ENCODE measurements at regions not wholly inside any gene's neighbourhood (a gene's known extent, or its start where the extent isn't known, plus 50 kb on each side); places are given as distances from the start of the nearest gene placed in this dataset.

GRCh38 chr2:8431446-8432125, 250.3 kb upstream of the ID2 start:
- Histone ChIP-seq H3K27me3 (ENCODE audit: control insufficient read depth, insufficient read depth, low read length) (no peaks in the 10 kb centered on the region), H3K4me1 (ENCODE audit: control insufficient read depth, insufficient read depth, low read length) (no peaks in the 10 kb centered on the region), H3K27ac (ENCODE audit: low read length) (no peak overlapping the region), H3K4me3 (ENCODE audit: low read length) (no peak overlapping the region), H3K9me3 (replicated peaks; ENCODE audit: control insufficient read depth, low read depth, low read length) (no peaks in the 10 kb centered on the region), H3K36me3 (ENCODE audit: control insufficient read depth, insufficient read depth, low read length) (no peaks in the 10 kb centered on the region)
- 31% methylated on average over 1 of the region's 3 CpGs for WGBS (ENCODE audit: insufficient coverage)
- DNase-seq, result no peak

DNA sequence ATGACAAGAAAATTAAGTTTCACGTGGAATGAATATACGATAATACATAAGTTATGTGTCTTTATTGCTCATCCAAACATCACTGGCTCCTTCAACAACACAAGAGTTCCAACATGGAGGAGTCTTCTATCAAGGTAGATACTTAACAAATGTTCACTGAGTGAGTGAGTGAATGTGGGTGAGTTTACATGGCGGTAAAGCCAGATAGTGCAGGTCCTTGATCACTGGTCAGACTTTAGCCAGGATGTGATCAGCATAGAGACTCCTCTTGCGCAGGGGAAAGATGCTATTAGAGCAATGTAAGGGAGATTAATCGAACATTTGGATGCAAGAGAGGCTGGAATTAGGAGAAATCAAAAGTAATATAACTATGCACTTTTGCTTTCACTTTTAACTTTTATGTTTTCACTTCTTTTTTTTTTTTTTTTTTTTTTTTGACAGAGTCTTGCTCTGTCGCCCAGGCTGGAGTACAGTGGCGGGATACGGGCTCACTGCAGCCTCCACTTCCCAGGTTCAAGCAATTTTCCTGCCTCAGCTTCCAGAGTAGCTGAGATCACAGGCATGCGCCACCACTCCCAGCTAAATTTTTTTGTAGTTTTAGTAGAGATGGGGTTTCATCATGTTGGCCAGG, 249.0 kb upstream of the ID2 start:
- peaks cover 5% of the 10 kb centered on the region for H3K4me1 ChIP-seq (ENCODE audit: control insufficient read depth, insufficient read depth, low read length)
- H3K27me3 ChIP-seq (ENCODE audit: control insufficient read depth, insufficient read depth, low read length), result no peaks in the 10 kb centered on the region
- WGBS (ENCODE audit: insufficient coverage), result 100% methylated on average over 1 of the region's 9 CpGs
- H3K36me3 ChIP-seq (ENCODE audit: control insufficient read depth, insufficient read depth, low read length), result no peaks in the 10 kb centered on the region
- no peak for DNase-seq
- no peak overlapping the region for H3K27ac ChIP-seq (ENCODE audit: low read length)
- no peak overlapping the region for H3K4me3 ChIP-seq (ENCODE audit: low read length)
- H3K9me3 ChIP-seq (replicated peaks; ENCODE audit: control insufficient read depth, low read depth, low read length), result no peaks in the 10 kb centered on the region

GRCh38 chr2:8433390-8433789, 248.5 kb upstream of the ID2 start:
- no peaks in the 10 kb centered on the region for H3K27me3 ChIP-seq (ENCODE audit: control insufficient read depth, insufficient read depth, low read length)
- no peak overlapping the region for H3K4me3 ChIP-seq (ENCODE audit: low read length)
- H3K9me3 ChIP-seq (replicated peaks; ENCODE audit: control insufficient read depth, low read depth, low read length), result no peaks in the 10 kb centered on the region
- no peak for DNase-seq
- H3K27ac ChIP-seq (ENCODE audit: low read length), result no peak overlapping the region
- H3K4me1 ChIP-seq (ENCODE audit: control insufficient read depth, insufficient read depth, low read length), result peaks cover 9% of the 10 kb centered on the region
- WGBS (ENCODE audit: insufficient coverage), result 75% methylated on average over 2 of the region's 3 CpGs
- no peaks in the 10 kb centered on the region for H3K36me3 ChIP-seq (ENCODE audit: control insufficient read depth, insufficient read depth, low read length)

DNA sequence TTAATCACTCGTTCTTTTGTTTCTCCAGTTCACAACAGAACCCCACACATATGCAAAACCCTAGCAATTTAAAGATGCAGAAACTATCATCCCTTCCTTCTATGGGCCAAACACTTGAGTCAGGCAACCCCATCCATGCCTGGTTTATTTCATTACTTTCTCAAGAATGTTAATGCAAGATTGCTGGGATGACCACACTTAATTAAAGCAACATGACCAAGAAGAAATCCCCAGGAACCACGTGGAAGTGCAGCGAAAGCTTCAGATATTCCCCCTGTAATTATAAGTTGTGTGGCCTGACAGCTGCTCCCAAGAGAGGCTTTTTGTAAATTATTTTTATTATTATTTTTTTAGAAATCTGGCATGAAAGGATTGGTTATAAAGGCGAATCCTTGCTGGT, 246.2 kb upstream of the ID2 start:
- H3K9me3 ChIP-seq (replicated peaks; ENCODE audit: control insufficient read depth, low read depth, low read length), result no peaks in the 10 kb centered on the region
- H3K27ac ChIP-seq (ENCODE audit: low read length), result no peak overlapping the region
- no peak for DNase-seq
- H3K36me3 ChIP-seq (ENCODE audit: control insufficient read depth, insufficient read depth, low read length), result no peaks in the 10 kb centered on the region
- H3K4me1 ChIP-seq (ENCODE audit: control insufficient read depth, insufficient read depth, low read length), result peaks cover 18% of the 10 kb centered on the region
- no peaks in the 10 kb centered on the region for H3K27me3 ChIP-seq (ENCODE audit: control insufficient read depth, insufficient read depth, low read length)
- no peak overlapping the region for H3K4me3 ChIP-seq (ENCODE audit: low read length)
- 71% methylated on average over 1 of the region's 4 CpGs for WGBS (ENCODE audit: insufficient coverage)

- H3K9me3 ChIP-seq (replicated peaks; ENCODE audit: control insufficient read depth, low read depth, low read length), result no peaks in the 10 kb centered on the region
- H3K4me1 ChIP-seq (ENCODE audit: control insufficient read depth, insufficient read depth, low read length), result peaks cover 18% of the 10 kb centered on the region
- no peaks in the 10 kb centered on the region for H3K36me3 ChIP-seq (ENCODE audit: control insufficient read depth, insufficient read depth, low read length)
- peak overlapping the region; percentile 22 for H3K27ac ChIP-seq (ENCODE audit: low read length)
- no peak overlapping the region for H3K4me3 ChIP-seq (ENCODE audit: low read length)
- DNase-seq, result no peak
- H3K27me3 ChIP-seq (ENCODE audit: control insufficient read depth, insufficient read depth, low read length), result no peaks in the 10 kb centered on the region
- WGBS (ENCODE audit: insufficient coverage), result 94% methylated on average over 3 of the region's 3 CpGs
Observed at GRCh38 chr2:8436585-8436984, 245.3 kb upstream of the ID2 start.

GRCh38 chr2:8437228-8437948, 244.5 kb upstream of the ID2 start:
- Histone ChIP-seq H3K27me3 (ENCODE audit: control insufficient read depth, insufficient read depth, low read length) (no peaks in the 10 kb centered on the region), H3K9me3 (replicated peaks; ENCODE audit: control insufficient read depth, low read depth, low read length) (no peaks in the 10 kb centered on the region), H3K4me1 (ENCODE audit: control insufficient read depth, insufficient read depth, low read length) (peaks cover 18% of the 10 kb centered on the region), H3K4me3 (ENCODE audit: low read length) (no peak overlapping the region), H3K36me3 (ENCODE audit: control insufficient read depth, insufficient read depth, low read length) (no peaks in the 10 kb centered on the region), H3K27ac (ENCODE audit: low read length) (peak overlapping the region; percentile 15)
- WGBS (ENCODE audit: insufficient coverage), result 77% methylated on average over 8 of the region's 9 CpGs
- DNase-seq, result peak; percentile 74

DNA sequence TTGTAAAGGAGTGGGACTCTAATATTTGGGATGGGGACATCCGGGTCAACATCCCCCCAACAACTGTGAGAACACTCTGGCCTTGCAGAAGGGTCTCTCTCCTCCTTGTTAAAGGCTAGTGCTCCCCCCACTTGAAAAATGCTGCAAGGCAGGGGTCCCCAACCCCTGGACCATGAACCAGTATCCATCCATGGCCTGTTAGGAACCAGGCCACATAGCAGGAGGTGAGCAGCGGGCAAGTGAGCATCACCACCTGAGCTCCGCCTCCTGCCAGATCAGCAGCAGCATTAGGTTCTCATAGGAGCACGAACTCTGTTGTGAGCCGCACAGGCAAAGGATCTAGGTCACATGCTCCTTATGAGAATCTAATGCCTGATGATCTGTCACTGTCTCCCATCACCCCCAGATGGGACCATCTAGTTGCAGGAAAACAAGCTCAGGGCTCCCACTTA, 243.9 kb upstream of the ID2 start:
- 94% methylated on average over 4 of the region's 5 CpGs for WGBS (ENCODE audit: insufficient coverage)

DNA sequence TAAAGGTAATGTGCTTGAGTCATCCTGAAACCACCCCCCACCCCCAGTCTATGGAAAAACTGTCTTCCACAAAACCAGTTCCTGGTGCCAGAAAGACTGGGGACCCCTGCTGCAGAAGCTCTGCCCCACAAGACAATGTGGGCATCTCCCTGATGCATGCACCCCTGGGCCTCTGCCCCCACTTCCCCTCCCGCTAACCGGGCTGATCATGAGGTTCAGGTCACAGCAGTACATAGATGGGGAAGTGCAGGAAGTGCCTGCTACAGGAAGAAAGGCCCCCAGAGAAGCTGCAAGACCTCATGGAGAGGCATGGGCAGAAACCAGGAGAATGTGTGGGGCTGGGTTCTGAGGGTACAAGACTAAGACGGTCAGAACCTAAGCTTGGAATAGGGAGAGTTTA, 243.4 kb upstream of the ID2 start:
- DNase-seq, result peak; percentile 35
- Histone ChIP-seq H3K27me3 (ENCODE audit: control insufficient read depth, insufficient read depth, low read length) (no peaks in the 10 kb centered on the region), H3K36me3 (ENCODE audit: control insufficient read depth, insufficient read depth, low read length) (no peaks in the 10 kb centered on the region), H3K4me3 (ENCODE audit: low read length) (no peak overlapping the region), H3K4me1 (ENCODE audit: control insufficient read depth, insufficient read depth, low read length) (peaks cover 18% of the 10 kb centered on the region), H3K27ac (ENCODE audit: low read length) (no peak overlapping the region), H3K9me3 (replicated peaks; ENCODE audit: control insufficient read depth, low read depth, low read length) (no peaks in the 10 kb centered on the region)
- 88% methylated on average over 2 of the region's 3 CpGs for whole genome bisulfite sequencing (ENCODE audit: insufficient coverage)

More for the DNA sequence above, 243.9 kb upstream of the ID2 start:
- Histone ChIP-seq H3K27ac (ENCODE audit: low read length) (peak overlapping the region; percentile 15), H3K27me3 (ENCODE audit: control insufficient read depth, insufficient read depth, low read length) (no peaks in the 10 kb centered on the region), H3K9me3 (replicated peaks; ENCODE audit: control insufficient read depth, low read depth, low read length) (no peaks in the 10 kb centered on the region), H3K36me3 (ENCODE audit: control insufficient read depth, insufficient read depth, low read length) (no peaks in the 10 kb centered on the region), H3K4me1 (ENCODE audit: control insufficient read depth, insufficient read depth, low read length) (peaks cover 18% of the 10 kb centered on the region), H3K4me3 (ENCODE audit: low read length) (no peak overlapping the region)
- DNase-seq, result no peak

GRCh38 chr2:8438996-8439395, 242.9 kb upstream of the ID2 start:
- Histone ChIP-seq H3K9me3 (replicated peaks; ENCODE audit: control insufficient read depth, low read depth, low read length) (no peaks in the 10 kb centered on the region), H3K27me3 (ENCODE audit: control insufficient read depth, insufficient read depth, low read length) (no peaks in the 10 kb centered on the region), H3K36me3 (ENCODE audit: control insufficient read depth, insufficient read depth, low read length) (no peaks in the 10 kb centered on the region), H3K27ac (ENCODE audit: low read length) (no peak overlapping the region), H3K4me1 (ENCODE audit: control insufficient read depth, insufficient read depth, low read length) (peaks cover 18% of the 10 kb centered on the region), H3K4me3 (ENCODE audit: low read length) (no peak overlapping the region)
- 92% methylated on average over 7 of the region's 7 CpGs for WGBS (ENCODE audit: insufficient coverage)
- DNase-seq, result no peak

DNA sequence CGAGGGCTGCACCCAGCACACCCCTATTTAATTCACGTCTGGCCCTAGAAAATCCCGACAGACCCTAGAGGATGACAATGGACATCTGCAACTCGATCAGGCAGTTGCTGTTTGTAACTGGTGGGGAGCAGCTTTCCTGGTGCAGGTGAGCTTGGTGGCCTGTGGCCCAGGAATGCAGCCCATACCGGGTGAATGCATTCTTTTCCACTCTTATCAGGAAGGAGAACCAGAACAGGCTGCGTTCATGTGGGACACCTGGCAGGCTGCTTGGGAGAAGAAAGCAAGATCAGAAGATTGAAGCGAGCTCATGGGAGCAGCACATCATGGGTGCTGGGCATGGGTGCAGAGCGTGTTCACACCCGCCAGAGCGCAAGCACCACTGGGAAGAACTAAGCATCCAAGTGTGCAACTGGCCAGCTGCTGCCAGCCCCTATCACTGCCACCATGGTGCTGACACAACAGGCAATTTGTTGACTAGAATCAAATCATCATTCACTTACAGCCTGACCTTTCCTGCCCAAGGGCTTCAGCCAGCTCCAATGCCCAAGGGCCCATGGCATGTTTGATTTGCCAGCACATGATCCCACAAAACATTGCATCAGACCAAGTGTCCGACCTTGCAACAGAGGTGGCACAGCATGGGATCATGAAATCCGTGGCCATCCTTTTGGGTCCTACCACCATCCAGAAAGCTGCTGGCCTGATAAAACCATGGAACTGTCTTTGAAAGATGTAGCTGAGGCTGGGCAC, 241.7 kb upstream of the ID2 start:
- no peak overlapping the region for H3K27ac ChIP-seq (ENCODE audit: low read length)
- no peak for DNase-seq
- no peak overlapping the region for H3K4me3 ChIP-seq (ENCODE audit: low read length)
- peaks cover 18% of the 10 kb centered on the region for H3K4me1 ChIP-seq (ENCODE audit: control insufficient read depth, insufficient read depth, low read length)
- H3K9me3 ChIP-seq (replicated peaks; ENCODE audit: control insufficient read depth, low read depth, low read length), result no peaks in the 10 kb centered on the region
- no peaks in the 10 kb centered on the region for H3K27me3 ChIP-seq (ENCODE audit: control insufficient read depth, insufficient read depth, low read length)
- no peaks in the 10 kb centered on the region for H3K36me3 ChIP-seq (ENCODE audit: control insufficient read depth, insufficient read depth, low read length)
- WGBS (ENCODE audit: insufficient coverage), result 95% methylated on average over 8 of the region's 12 CpGs

Data from muscle of leg (tissue), 3 donors.